ENCODE measurements at regions not wholly inside any gene's neighbourhood (a gene's known extent, or its start where the extent isn't known, plus 50 kb on each side); places are given as distances from the start of the nearest gene placed in this dataset.

GRCh38 chr5:36355516-36355915, 53.8 kb upstream of the RANBP3L start:
- Histone ChIP-seq H3K27ac (no peak overlapping the region), H3K27me3 (no peaks in the 10 kb centered on the region), H3K9me3 (no peaks in the 10 kb centered on the region), H3K36me3 (no peaks in the 10 kb centered on the region), H3K4me1 (peaks cover 0 to 8% (median 0%) of the 10 kb centered on the region in 4 donors), H3K4me3 (no peak overlapping the region)
- intact Hi-C loops (cut with DNase I; ENCODE audit: low total_unique reads): no loop called here
- WGBS, 5 donors: 87 to 98% (median 91%) methylated on average over 1 of the region's 1 CpG
- no peak for TF ChIP-seq CTCF (IDR thresholded peaks at IDR 0.05)
- TF ChIP-seq POLR2A (IDR thresholded peaks at IDR 0.05): no peak
- no peak for TF ChIP-seq POLR2AphosphoS5 (IDR thresholded peaks at IDR 0.05)
- TF ChIP-seq EP300 (IDR thresholded peaks at IDR 0.05): no peak
- no peak for DNase-seq

GRCh38 chr5:36356915-36357314, 55.2 kb upstream of the RANBP3L start:
- Histone ChIP-seq H3K4me3 (no peak overlapping the region), H3K36me3 (no peaks in the 10 kb centered on the region), H3K4me1 (peaks cover 0 to 8% (median 0%) of the 10 kb centered on the region in 4 donors), H3K27ac (no peak overlapping the region), H3K27me3 (no peaks in the 10 kb centered on the region), H3K9me3 (no peaks in the 10 kb centered on the region)
- intact Hi-C loops (cut with DNase I; ENCODE audit: low total_unique reads): no loop called here
- TF ChIP-seq POLR2A (IDR thresholded peaks at IDR 0.05) (no peak), POLR2AphosphoS5 (IDR thresholded peaks at IDR 0.05) (no peak), CTCF (IDR thresholded peaks at IDR 0.05) (no peak), EP300 (IDR thresholded peaks at IDR 0.05) (no peak)
- no peak for DNase-seq
- 30 to 48% (median 40%) methylated on average over 2 of the region's 2 CpGs for WGBS, 5 donors

GRCh38 chr5:36357391-36357975, 55.8 kb upstream of the RANBP3L start:
- 40 to 67% (median 57%) methylated on average over 5 of the region's 5 CpGs for WGBS, 5 donors
- Histone ChIP-seq H3K9me3 (no peaks in the 10 kb centered on the region), H3K27ac (no peak overlapping the region), H3K4me1 (peaks cover 0 to 8% (median 0%) of the 10 kb centered on the region in 4 donors), H3K27me3 (no peaks in the 10 kb centered on the region), H3K36me3 (no peaks in the 10 kb centered on the region), H3K4me3 (no peak overlapping the region)
- TF ChIP-seq EP300 (IDR thresholded peaks at IDR 0.05) (no peak), CTCF (IDR thresholded peaks at IDR 0.05) (no peak), POLR2AphosphoS5 (IDR thresholded peaks at IDR 0.05) (no peak), POLR2A (IDR thresholded peaks at IDR 0.05) (no peak)
- intact Hi-C loops (cut with DNase I; ENCODE audit: low total_unique reads): no loop called here
- DNase-seq: peak in 1 of 2 donors; percentile 9

- no peaks in the 10 kb centered on the region for H3K9me3 ChIP-seq
- intact Hi-C loops (cut with DNase I; ENCODE audit: low total_unique reads): no loop called here
- H3K27ac ChIP-seq: no peak overlapping the region
- TF ChIP-seq POLR2AphosphoS5 (IDR thresholded peaks at IDR 0.05): no peak
- no peak for TF ChIP-seq CTCF (IDR thresholded peaks at IDR 0.05)
- no peak for TF ChIP-seq POLR2A (IDR thresholded peaks at IDR 0.05)
- no peak for TF ChIP-seq EP300 (IDR thresholded peaks at IDR 0.05)
- no peaks in the 10 kb centered on the region for H3K36me3 ChIP-seq
- 80 to 86% (median 81%) methylated on average over 6 of the region's 6 CpGs for WGBS, 5 donors
- no peaks in the 10 kb centered on the region for H3K27me3 ChIP-seq
- no peak overlapping the region for H3K4me3 ChIP-seq
- DNase-seq: peak in 1 of 2 donors; percentile 15
- H3K4me1 ChIP-seq: peaks cover 0 to 11% (median 0%) of the 10 kb centered on the region in 4 donors
Observed at GRCh38 chr5:36359267-36359666, 57.6 kb upstream of the RANBP3L start.

Data from stomach (tissue), 8 donors.